C4-2B (cell line): ENCODE measurements at regions not wholly inside any gene's neighbourhood (a gene's known extent, or its start where the extent isn't known, plus 50 kb on each side); places are given as distances from the start of the nearest gene placed in this dataset.

Source experiments
- CTCF ChIP-seq: fragments of 450-650 bp; conservative IDR thresholded peaks from 2 replicates; pipeline ENCODE4 v1.5.1; 2017; ENCODE audit warnings: mild to moderate bottlenecking
- ZFX ChIP-seq: fragments of 450-650 bp; IDR thresholded peaks from 2 replicates; pipeline ENCODE4 v1.6.1; 2017

GRCh38 chr2:16070648-16070971 lies 130.3 kb downstream of the MYCN start:
- TF ChIP-seq CTCF (no peak), ZFX (no peak)
